ENCODE measurements at regions not wholly inside any gene's neighbourhood (a gene's known extent, or its start where the extent isn't known, plus 50 kb on each side); places are given as distances from the start of the nearest gene placed in this dataset.

DNA sequence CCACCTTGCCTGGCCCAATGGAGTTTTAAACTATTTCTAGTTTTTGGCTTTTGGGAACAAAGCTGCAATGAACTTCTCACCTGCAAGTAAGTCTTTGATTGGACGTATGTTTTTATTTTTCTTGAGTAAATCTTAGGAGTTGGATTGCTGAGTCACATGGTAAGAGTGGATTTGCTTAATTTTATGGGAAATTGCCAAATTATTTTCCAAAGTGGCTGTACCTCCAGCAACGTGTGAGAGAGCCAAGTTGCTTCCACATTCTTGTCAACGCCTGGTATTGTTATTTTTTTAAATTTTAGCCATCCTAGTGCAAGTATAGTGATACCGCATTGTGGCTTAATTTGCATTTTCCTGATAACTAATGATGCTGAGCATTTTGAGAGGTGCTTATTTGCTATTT, 136.6 kb downstream of the LMNTD1 start:
- TF ChIP-seq SREBF2 (IDR thresholded peaks at IDR 0.05; ENCODE audit: low read length) (no peak), SPI1 (IDR thresholded peaks at IDR 0.05; ENCODE audit: borderline replicate concordance, insufficient read depth, low read depth, low read length) (no peak), CBFB (IDR thresholded peaks at IDR 0.05; ENCODE audit: low read depth) (no peak)
- TF ChIP-seq, protein P1, sequence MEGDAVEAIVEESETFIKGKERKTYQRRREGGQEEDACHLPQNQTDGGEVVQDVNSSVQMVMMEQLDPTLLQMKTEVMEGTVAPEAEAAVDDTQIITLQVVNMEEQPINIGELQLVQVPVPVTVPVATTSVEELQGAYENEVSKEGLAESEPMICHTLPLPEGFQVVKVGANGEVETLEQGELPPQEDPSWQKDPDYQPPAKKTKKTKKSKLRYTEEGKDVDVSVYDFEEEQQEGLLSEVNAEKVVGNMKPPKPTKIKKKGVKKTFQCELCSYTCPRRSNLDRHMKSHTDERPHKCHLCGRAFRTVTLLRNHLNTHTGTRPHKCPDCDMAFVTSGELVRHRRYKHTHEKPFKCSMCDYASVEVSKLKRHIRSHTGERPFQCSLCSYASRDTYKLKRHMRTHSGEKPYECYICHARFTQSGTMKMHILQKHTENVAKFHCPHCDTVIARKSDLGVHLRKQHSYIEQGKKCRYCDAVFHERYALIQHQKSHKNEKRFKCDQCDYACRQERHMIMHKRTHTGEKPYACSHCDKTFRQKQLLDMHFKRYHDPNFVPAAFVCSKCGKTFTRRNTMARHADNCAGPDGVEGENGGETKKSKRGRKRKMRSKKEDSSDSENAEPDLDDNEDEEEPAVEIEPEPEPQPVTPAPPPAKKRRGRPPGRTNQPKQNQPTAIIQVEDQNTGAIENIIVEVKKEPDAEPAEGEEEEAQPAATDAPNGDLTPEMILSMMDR (IDR thresholded peaks at IDR 0.05 in 2 of 3, conservative IDR thresholded peaks at IDR 0.05 in 1 of 3; ENCODE audit: control insufficient read depth in 2 of 3, extremely low read depth in 1 of 3, insufficient read depth in 1 of 3, low read depth in 3 of 3, low read length in 3 of 3): no peak
